ENCODE measurements at regions not wholly inside any gene's neighbourhood (a gene's known extent, or its start where the extent isn't known, plus 50 kb on each side); places are given as distances from the start of the nearest gene placed in this dataset.

DNA sequence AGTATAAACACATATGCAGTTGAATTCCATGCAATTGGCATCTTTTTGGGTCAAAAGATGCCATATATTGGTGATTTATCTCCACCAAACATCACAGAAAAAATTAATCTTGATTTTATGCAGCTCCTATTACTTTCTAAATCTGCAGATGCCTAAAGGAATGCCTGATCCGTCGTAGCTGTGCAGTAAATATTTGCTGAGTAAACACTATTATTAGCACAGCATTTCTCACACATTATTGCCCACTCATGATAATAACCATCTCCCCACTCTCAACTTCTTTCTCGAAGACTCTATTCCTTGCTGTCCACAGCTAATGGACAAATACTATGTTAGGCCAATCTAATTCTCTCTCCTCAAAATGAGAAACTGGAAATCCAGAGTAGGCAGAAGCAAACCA is 625.2 kb downstream of the ZIC1 start:
- no peak for ATAC-seq (ENCODE audit: low read depth)
- H3K4me3 Mint-ChIP-seq, result no peak overlapping the region
- no peaks in the 10 kb centered on the region for H3K36me3 Mint-ChIP-seq
- H3K27me3 Mint-ChIP-seq, result no peaks in the 10 kb centered on the region
- no peak for DNase-seq
- POLR2A ChIA-PET, result no interaction called here
- no peak overlapping the region for H3K27ac Mint-ChIP-seq
- no peaks in the 10 kb centered on the region for H3K4me1 Mint-ChIP-seq
- H3K9me3 Mint-ChIP-seq, result no peaks in the 10 kb centered on the region

DNA sequence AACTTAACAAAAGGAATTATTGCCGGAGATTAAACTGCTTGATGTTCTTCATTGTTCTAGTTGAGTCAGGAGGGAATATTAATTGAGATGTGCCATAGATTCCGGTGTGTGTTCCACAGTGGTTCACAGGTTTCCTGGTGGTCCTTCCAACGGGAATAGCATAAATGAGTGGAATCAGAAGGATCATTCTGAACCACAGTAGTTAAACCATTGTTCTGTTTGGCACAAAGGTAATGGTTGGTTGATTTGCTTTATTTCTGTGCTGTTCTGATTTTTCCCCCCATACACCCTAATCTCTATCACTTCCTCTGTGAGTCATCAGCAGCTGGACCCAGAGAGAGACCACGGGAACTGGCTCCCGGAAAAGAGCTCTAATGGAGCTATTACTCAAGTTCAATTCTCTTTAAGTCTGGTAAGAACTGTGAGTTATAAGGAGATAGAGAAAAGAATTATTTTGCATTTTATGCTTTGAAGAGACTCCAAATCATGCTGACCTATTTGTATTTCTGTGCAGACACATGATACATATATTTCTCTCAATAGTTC is 627.2 kb downstream of the ZIC1 start:
- DNase-seq, result no peak
- Mint-ChIP-seq H3K4me1 (no peaks in the 10 kb centered on the region), H3K27me3 (no peaks in the 10 kb centered on the region), H3K27ac (no peak overlapping the region), H3K9me3 (no peaks in the 10 kb centered on the region), H3K4me3 (no peak overlapping the region), H3K36me3 (no peaks in the 10 kb centered on the region)
- ATAC-seq (ENCODE audit: low read depth), result no peak
- POLR2A ChIA-PET, result no interaction called here

GRCh38 chr3:148042663-148043445 is 633.7 kb downstream of the ZIC1 start:
- Mint-ChIP-seq H3K4me3 (no peak overlapping the region), H3K4me1 (no peaks in the 10 kb centered on the region), H3K36me3 (no peaks in the 10 kb centered on the region), H3K27ac (no peak overlapping the region), H3K27me3 (no peaks in the 10 kb centered on the region), H3K9me3 (no peaks in the 10 kb centered on the region)
- POLR2A ChIA-PET, result no interaction called here
- ATAC-seq (ENCODE audit: low read depth) (no peak), DNase-seq (no peak)

- Mint-ChIP-seq H3K27me3 (no peaks in the 10 kb centered on the region), H3K4me1 (no peaks in the 10 kb centered on the region), H3K9me3 (peaks cover 1% of the 10 kb centered on the region), H3K36me3 (no peaks in the 10 kb centered on the region), H3K27ac (no peak overlapping the region), H3K4me3 (no peak overlapping the region)
- POLR2A ChIA-PET, result no interaction called here
- no peak for ATAC-seq (ENCODE audit: low read depth)
- no peak for DNase-seq
Measured at GRCh38 chr3:148044151-148044550, 635.0 kb downstream of the ZIC1 start.

DNA sequence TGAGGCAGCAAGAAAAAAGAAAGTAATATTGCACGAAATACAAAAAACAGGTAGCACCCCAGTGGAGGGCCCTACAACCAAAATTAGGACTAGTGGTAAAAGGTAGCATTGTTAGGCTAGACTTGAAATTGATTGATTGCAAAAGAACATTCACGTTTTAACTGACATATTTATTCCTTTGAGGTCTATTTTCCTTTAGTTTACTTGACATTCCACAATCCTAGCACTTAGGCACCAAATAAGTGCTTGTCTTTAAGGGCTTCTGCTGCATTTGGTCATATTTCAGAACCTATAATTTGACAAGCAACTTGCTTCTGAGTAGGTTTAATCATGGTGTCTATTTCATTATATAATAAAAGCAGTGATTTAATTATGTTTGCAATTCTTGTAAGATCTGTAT is 642.7 kb upstream of the AGTR1 start:
- H3K4me1 Mint-ChIP-seq, result no peaks in the 10 kb centered on the region
- H3K27me3 Mint-ChIP-seq, result no peaks in the 10 kb centered on the region
- POLR2A ChIA-PET, result no interaction called here
- H3K27ac Mint-ChIP-seq, result no peak overlapping the region
- no peaks in the 10 kb centered on the region for H3K9me3 Mint-ChIP-seq
- H3K36me3 Mint-ChIP-seq, result no peaks in the 10 kb centered on the region
- DNase-seq (no peak), ATAC-seq (ENCODE audit: low read depth) (no peak)
- no peak overlapping the region for H3K4me3 Mint-ChIP-seq

DNA sequence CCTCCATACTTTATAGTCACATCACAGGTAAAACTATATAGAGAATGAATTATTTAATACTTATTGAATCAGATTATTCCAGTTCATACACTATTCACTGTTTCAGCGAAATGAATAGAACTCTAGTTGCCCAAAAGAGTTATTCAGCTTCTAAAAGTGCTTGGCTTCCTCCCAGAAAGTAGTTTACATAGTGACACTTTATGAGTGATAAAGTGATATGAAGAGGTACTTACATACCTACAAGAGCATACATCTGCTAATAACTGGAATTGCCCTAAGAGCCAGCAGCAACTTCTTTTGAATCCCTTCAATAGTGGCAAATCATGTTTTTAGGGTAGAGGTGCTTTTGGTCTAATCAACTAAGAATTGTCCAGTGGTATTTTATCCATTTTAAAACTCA is 635.1 kb upstream of the AGTR1 start:
- Mint-ChIP-seq H3K36me3 (no peaks in the 10 kb centered on the region), H3K27me3 (no peaks in the 10 kb centered on the region), H3K9me3 (no peaks in the 10 kb centered on the region), H3K27ac (no peak overlapping the region), H3K4me1 (no peaks in the 10 kb centered on the region), H3K4me3 (no peak overlapping the region)
- ATAC-seq (ENCODE audit: low read depth), result no peak
- POLR2A ChIA-PET, result no interaction called here
- DNase-seq, result no peak

DNA sequence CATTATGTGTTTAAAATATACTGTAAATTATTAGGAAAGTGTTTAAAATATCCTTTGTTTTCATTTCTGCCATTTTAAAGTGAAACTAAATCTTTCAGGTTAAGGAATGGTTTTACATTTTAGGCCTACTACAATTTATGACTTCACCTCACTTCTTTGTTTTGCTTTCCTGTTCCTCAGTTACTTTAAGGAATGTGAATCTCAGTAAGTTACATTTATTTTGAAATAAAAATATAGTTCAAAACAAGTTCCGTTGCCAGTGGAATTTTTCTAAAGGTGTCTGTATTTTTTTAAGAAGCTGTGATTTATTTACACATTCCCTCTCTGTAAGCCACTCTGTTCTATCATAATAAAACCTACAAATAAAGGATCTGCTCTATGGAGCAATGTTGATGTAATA is 630.9 kb upstream of the AGTR1 start:
- POLR2A ChIA-PET, result no interaction called here
- Mint-ChIP-seq H3K27me3 (no peaks in the 10 kb centered on the region), H3K9me3 (no peaks in the 10 kb centered on the region), H3K4me3 (no peak overlapping the region), H3K4me1 (no peaks in the 10 kb centered on the region), H3K27ac (no peak overlapping the region), H3K36me3 (no peaks in the 10 kb centered on the region)
- no peak for DNase-seq
- no peak for ATAC-seq (ENCODE audit: low read depth)

DNA sequence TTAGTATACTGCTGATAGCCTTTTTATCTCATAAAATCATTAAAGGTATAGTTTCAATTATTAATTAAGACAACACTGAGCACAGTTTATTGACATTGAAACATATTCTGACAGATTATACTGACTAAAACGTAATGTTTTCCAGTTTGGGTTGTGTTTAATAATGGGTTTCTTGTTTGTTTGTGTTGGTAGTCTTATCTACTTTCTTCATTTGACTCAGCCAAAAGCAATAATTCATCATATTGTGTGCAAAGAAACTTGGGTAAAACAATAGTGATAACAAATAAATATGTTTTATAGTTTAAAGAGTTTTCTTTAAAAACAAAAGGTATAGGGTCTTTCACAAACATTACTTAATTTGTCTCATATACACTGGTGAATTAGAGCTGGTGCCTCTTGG is 629.2 kb upstream of the AGTR1 start:
- no peaks in the 10 kb centered on the region for H3K9me3 Mint-ChIP-seq
- H3K4me1 Mint-ChIP-seq, result no peaks in the 10 kb centered on the region
- POLR2A ChIA-PET, result no interaction called here
- no peak overlapping the region for H3K27ac Mint-ChIP-seq
- no peaks in the 10 kb centered on the region for H3K27me3 Mint-ChIP-seq
- H3K36me3 Mint-ChIP-seq, result no peaks in the 10 kb centered on the region
- ATAC-seq (ENCODE audit: low read depth), result no peak
- no peak overlapping the region for H3K4me3 Mint-ChIP-seq
- DNase-seq, result no peak

GRCh38 chr3:148070041-148070440 is 627.7 kb upstream of the AGTR1 start:
- Mint-ChIP-seq H3K4me1 (no peaks in the 10 kb centered on the region), H3K27ac (no peak overlapping the region), H3K36me3 (no peaks in the 10 kb centered on the region), H3K27me3 (no peaks in the 10 kb centered on the region), H3K4me3 (no peak overlapping the region), H3K9me3 (no peaks in the 10 kb centered on the region)
- no peak for ATAC-seq (ENCODE audit: low read depth)
- POLR2A ChIA-PET, result no interaction called here
- DNase-seq, result no peak

- no peaks in the 10 kb centered on the region for H3K4me1 Mint-ChIP-seq
- POLR2A ChIA-PET, result no interaction called here
- no peaks in the 10 kb centered on the region for H3K9me3 Mint-ChIP-seq
- no peak overlapping the region for H3K27ac Mint-ChIP-seq
- H3K4me3 Mint-ChIP-seq, result no peak overlapping the region
- H3K27me3 Mint-ChIP-seq, result no peaks in the 10 kb centered on the region
- no peaks in the 10 kb centered on the region for H3K36me3 Mint-ChIP-seq
- no peak for DNase-seq
- ATAC-seq (ENCODE audit: low read depth), result no peak
Measured at GRCh38 chr3:148073721-148074456, 623.8 kb upstream of the AGTR1 start.

GRCh38 chr3:148074946-148075345 is 622.8 kb upstream of the AGTR1 start:
- Mint-ChIP-seq H3K36me3 (no peaks in the 10 kb centered on the region), H3K27me3 (no peaks in the 10 kb centered on the region), H3K4me3 (no peak overlapping the region), H3K27ac (no peak overlapping the region), H3K9me3 (no peaks in the 10 kb centered on the region), H3K4me1 (no peaks in the 10 kb centered on the region)
- ATAC-seq (ENCODE audit: low read depth) (no peak), DNase-seq (no peak)
- POLR2A ChIA-PET, result no interaction called here

DNA sequence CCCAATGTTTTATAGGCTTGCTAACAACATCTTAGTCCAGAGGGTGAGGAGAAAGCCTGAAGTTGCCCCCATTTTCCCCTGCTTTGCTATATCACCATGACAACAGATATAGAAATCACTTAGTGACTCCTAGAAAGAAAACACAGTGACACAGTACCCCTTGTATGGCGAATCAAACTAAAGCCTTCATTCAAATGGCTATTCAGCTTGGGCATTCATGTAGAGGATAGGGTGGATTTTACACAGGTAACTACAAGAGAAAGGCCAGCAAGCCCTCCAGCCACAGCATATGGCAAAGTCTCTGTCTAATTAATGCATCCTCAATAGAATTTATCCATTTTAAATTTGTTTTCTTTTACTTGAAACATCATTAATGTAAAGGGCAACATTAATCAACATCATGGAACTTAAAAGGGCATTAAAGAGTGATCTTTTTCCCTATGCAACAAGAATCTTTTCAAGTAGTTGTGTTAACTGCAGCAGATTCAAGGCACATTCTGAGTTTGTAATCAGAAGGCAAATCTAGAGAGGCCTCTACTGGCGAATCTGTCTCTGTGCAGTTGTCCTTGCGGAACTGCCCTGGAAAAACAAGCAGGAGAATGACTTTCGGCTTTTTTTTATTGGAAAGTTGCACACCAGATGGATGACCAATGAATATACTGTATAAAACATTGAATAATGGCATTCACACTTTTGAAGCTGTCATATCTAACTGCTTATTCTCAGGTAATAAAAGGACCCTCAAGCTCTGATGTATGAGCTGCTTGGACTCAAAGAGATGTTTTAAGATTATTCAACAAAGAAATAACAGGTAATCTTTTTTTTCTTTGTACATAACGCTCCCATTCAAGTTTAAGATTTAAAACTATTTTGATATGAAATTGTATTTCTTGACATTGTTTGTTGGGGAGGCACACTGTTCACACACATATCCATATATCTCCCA is 621.7 kb upstream of the AGTR1 start:
- Mint-ChIP-seq H3K4me3 (no peak overlapping the region), H3K36me3 (no peaks in the 10 kb centered on the region), H3K4me1 (no peaks in the 10 kb centered on the region), H3K27ac (no peak overlapping the region), H3K27me3 (no peaks in the 10 kb centered on the region), H3K9me3 (no peaks in the 10 kb centered on the region)
- DNase-seq (no peak), ATAC-seq (ENCODE audit: low read depth) (no peak)
- POLR2A ChIA-PET, result no interaction called here

- no peak for ATAC-seq (ENCODE audit: low read depth)
- no peak overlapping the region for H3K27ac Mint-ChIP-seq
- H3K4me1 Mint-ChIP-seq, result no peaks in the 10 kb centered on the region
- no peaks in the 10 kb centered on the region for H3K27me3 Mint-ChIP-seq
- no peak for DNase-seq
- no peak overlapping the region for H3K4me3 Mint-ChIP-seq
- H3K9me3 Mint-ChIP-seq, result no peaks in the 10 kb centered on the region
- POLR2A ChIA-PET, result no interaction called here
- H3K36me3 Mint-ChIP-seq, result no peaks in the 10 kb centered on the region
Measured at GRCh38 chr3:148077318-148077923, 620.3 kb upstream of the AGTR1 start.

All from activated naive CD8-positive, alpha-beta T cell treated with anti-CD3 and anti-CD28 coated beads, Interleukin-2, amount 10 ng/mL, durations not matched to agents 7 days and 5 days (primary cell).